ENCODE measurements at regions not wholly inside any gene's neighbourhood (a gene's known extent, or its start where the extent isn't known, plus 50 kb on each side); places are given as distances from the start of the nearest gene placed in this dataset.
"Not testable (repeated sequence)": the region's sequence is repeated elsewhere in the genome, so short reads cannot be mapped to it uniquely, and the experiment has no call there.

- DNase-seq (ENCODE audit: low read depth): no peak
Measured at GRCh38 chr12:75702477-75703093, 191.2 kb upstream of the KRR1 start.

GRCh38 chr12:75701859-75702258 lies 190.4 kb upstream of the KRR1 start:
- DNase-seq (ENCODE audit: low read depth): no peak

GRCh38 chr12:75699728-75700496 lies 188.5 kb upstream of the KRR1 start:
- DNase-seq (ENCODE audit: low read depth): no peak

GRCh38 chr12:75699251-75699650 lies 187.8 kb upstream of the KRR1 start:
- no peak for DNase-seq (ENCODE audit: low read depth)

- DNase-seq (ENCODE audit: low read depth): no peak
Measured at GRCh38 chr12:75698052-75698451, 186.6 kb upstream of the KRR1 start.

GRCh38 chr12:75695926-75696325 lies 184.5 kb upstream of the KRR1 start:
- DNase-seq (ENCODE audit: low read depth): no peak

- DNase-seq (ENCODE audit: low read depth): no peak
Measured at GRCh38 chr12:75694534-75695268, 183.3 kb upstream of the KRR1 start.

- DNase-seq (ENCODE audit: low read depth): no peak
Measured at GRCh38 chr12:75692876-75693275, 181.5 kb upstream of the KRR1 start.

- DNase-seq (ENCODE audit: low read depth): no peak
Measured at GRCh38 chr12:75690296-75690955, 179.0 kb upstream of the KRR1 start.

GRCh38 chr12:75686233-75686632 lies 174.8 kb upstream of the KRR1 start:
- DNase-seq (ENCODE audit: low read depth): not testable (repeated sequence)

- DNase-seq (ENCODE audit: low read depth): no peak
Measured at GRCh38 chr12:75685617-75686225, 174.3 kb upstream of the KRR1 start.

GRCh38 chr12:75684678-75685616 lies 173.5 kb upstream of the KRR1 start:
- DNase-seq (ENCODE audit: low read depth): no peak

GRCh38 chr12:75683995-75684586 lies 172.7 kb upstream of the KRR1 start:
- DNase-seq (ENCODE audit: low read depth): not testable (repeated sequence)

- DNase-seq (ENCODE audit: low read depth): no peak
Measured at GRCh38 chr12:75683220-75683619, 171.8 kb upstream of the KRR1 start.

- no peak for DNase-seq (ENCODE audit: low read depth)
Measured at GRCh38 chr12:75677522-75677921, 166.1 kb upstream of the KRR1 start.

- DNase-seq (ENCODE audit: low read depth): no peak
Measured at GRCh38 chr12:75674393-75674792, 163.0 kb upstream of the KRR1 start.

GRCh38 chr12:75672200-75672599 lies 160.8 kb upstream of the KRR1 start:
- no peak for DNase-seq (ENCODE audit: low read depth)

GRCh38 chr12:75670216-75670615 lies 158.8 kb upstream of the KRR1 start:
- no peak for DNase-seq (ENCODE audit: low read depth)

GRCh38 chr12:75666939-75667334 lies 155.5 kb upstream of the KRR1 start:
- no peak for DNase-seq (ENCODE audit: low read depth)

GRCh38 chr12:75666126-75666938 lies 154.9 kb upstream of the KRR1 start:
- no peak for DNase-seq (ENCODE audit: low read depth)

All from stimulated activated CD4-positive, alpha-beta T cell treated with anti-CD3 and anti-CD28 coated beads, Interleukin-2, amount 100 ng/mL, for 4 hours (primary cell).